Spleen (tissue), 11 donors: ENCODE measurements at regions not wholly inside any gene's neighbourhood (a gene's known extent, or its start where the extent isn't known, plus 50 kb on each side); places are given as distances from the start of the nearest gene placed in this dataset.

Experiments used
- DNase-seq: peaks from one replicate; pipeline ENCODE4 v3.0.0-alpha.2; 2020
- H3K27ac ChIP-seq, 8 donors: fragments of 200-600 bp; sonication (generic) in 7 of 8; 1 replicate in 4 of 8; 2 replicates in 4 of 8; pipeline versions ENCODE4 v1.5.0 to v1.8.0; 2016 to 2021; ENCODE audit warnings: inconsistent platforms in 4 of 8, mild to moderate bottlenecking in 4 of 8, moderate library complexity in 1 of 8
- H3K27me3 ChIP-seq, 7 donors: fragments of 200-600 bp; sonication (generic) in 6 of 7; replicated peaks in 1 of 7; 1 replicate in 4 of 7; 2 replicates in 3 of 7; pipeline versions ENCODE4 v1.5.0 to v1.8.0; 2016 to 2021; ENCODE audit warnings: inconsistent platforms in 3 of 7, mild to moderate bottlenecking in 1 of 7
- H3K36me3 ChIP-seq, 6 donors: fragments of 200-600 bp; sonication (generic) in 5 of 6; 1 replicate in 4 of 6; 2 replicates in 2 of 6; pipeline versions ENCODE4 v1.5.0 to v1.8.0; 2016 to 2021; ENCODE audit warnings: inconsistent platforms in 2 of 6
- H3K4me1 ChIP-seq, 6 donors: fragments of 200-600 bp; sonication (generic) in 5 of 6; 1 replicate in 3 of 6; 2 replicates in 3 of 6; pipeline versions ENCODE4 v1.5.0 to v1.8.0; 2016 to 2021; ENCODE audit warnings: inconsistent platforms in 3 of 6
- H3K4me3 ChIP-seq, 8 donors: fragments of 200-600 bp; sonication (generic) in 7 of 8; 1 replicate in 4 of 8; 2 replicates in 4 of 8; pipeline versions ENCODE4 v1.5.0 to v1.8.0; 2016 to 2021; ENCODE audit warnings: inconsistent platforms in 4 of 8, mild to moderate bottlenecking in 4 of 8, moderate library complexity in 2 of 8
- H3K9me3 ChIP-seq, 8 donors: fragments of 200-600 bp; sonication (generic) in 7 of 8; 1 replicate in 4 of 8; 2 replicates in 4 of 8; pipeline versions ENCODE4 v1.5.0 to v1.8.0; 2016 to 2021; ENCODE audit warnings: inconsistent platforms in 4 of 8
- CTCF ChIP-seq, 11 experiments: fragments of 200-600 bp in 7 of 11; fragments of 450-650 bp in 4 of 11; sonication (generic) in 4 of 11; IDR thresholded peaks in 8 of 11; conservative IDR thresholded peaks in 3 of 11; 1 replicate in 7 of 11; 2 replicates in 4 of 11; pipeline versions ENCODE4 v1.4.0 to v1.8.0; 2016 to 2021; ENCODE audit warnings: antibody characterized with exemption in 11 of 11, inconsistent platforms in 4 of 11, mild to moderate bottlenecking in 1 of 11
- POLR2A ChIP-seq, 3 donors: fragments of 450-650 bp; IDR thresholded peaks; one replicate each; pipeline ENCODE4 v1.5.1; 2017; ENCODE audit warnings: antibody characterized with exemption in 3 of 3, mild to moderate bottlenecking in 1 of 3
- POLR2AphosphoS5 ChIP-seq, 3 donors: sonication (generic); formaldehyde crosslinking; IDR thresholded peaks; one replicate each; pipeline ENCODE4 v1.5.1; 2017; ENCODE audit warnings: antibody characterized with exemption in 3 of 3
- WGBS, 5 donors: extraction: QIAGEN DNeasy Blood & Tissue Kit in 3 of 5; methylation state at CpG; one replicate each; pipeline versions ENCODE4 v1.1.5 to v1.1.7; 2013 to 2018; 5-methylcytosine and 5-hydroxymethylcytosine counted together
- intact Hi-C: fragments of 100-400 bp; cut with DNase I; formaldehyde crosslinking; loops from one replicate; pipeline ENCODE4 v1.15.0; 2023; ENCODE audit warnings: low total_unique reads
- donor health status: healthy with polysubstance abuse.
- donor health status: DM: no; HTN: no; CAD: no; lungs with moderate emphysema.
- donor health status: DM: no; HTN: no; CAD: no.
- donor health status: Bipolar disorder and iron deficiency.
- donor health status: healthy.
- donor health status: DM: no; HTN: no; CAD: no.
- donor health status: DM: yes; HTN: yes; CAD: no.

DNA sequence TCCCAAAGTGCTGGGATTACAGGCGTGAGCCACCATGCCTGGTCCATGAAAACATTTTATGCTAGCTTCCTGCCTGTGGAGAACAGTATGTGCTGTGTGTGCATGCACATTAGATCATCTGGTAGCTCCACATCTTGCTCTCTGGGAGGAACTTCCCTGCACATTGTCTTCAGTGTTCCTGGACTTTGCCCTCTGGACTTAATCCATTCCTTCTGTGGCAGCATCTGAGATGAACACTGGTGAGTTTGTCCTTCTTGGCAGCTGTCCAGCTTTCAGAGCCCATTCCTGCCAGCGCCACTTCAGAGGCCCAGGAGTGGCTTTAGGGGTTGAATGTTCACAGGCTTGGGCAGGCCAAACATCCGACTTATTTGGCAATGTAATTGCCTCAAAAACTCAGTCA lies 65.2 kb downstream of the POU3F3 start:
- intact Hi-C loops, result no loop called here
- Histone ChIP-seq H3K36me3 (no peaks in the 10 kb centered on the region), H3K27me3 (no peaks in the 10 kb centered on the region), H3K9me3 (peaks cover 0 to 20% (median 16%) of the 10 kb centered on the region in 8 donors), H3K4me1 (no peaks in the 10 kb centered on the region), H3K4me3 (no peak overlapping the region), H3K27ac (no peak overlapping the region)
- WGBS, 5 donors, result 73 to 87% (median 83%) methylated on average over 3 of the region's 3 CpGs
- TF ChIP-seq POLR2AphosphoS5 (IDR thresholded peaks at IDR 0.05) (no peak), CTCF (IDR thresholded peaks at IDR 0.05 in 8 of 11, conservative IDR thresholded peaks at IDR 0.05 in 3 of 11) (no peak), POLR2A (IDR thresholded peaks at IDR 0.05) (no peak)
- no peak for DNase-seq

GRCh38 chr2:104923665-104924064 lies 69.8 kb downstream of the POU3F3 start:
- H3K9me3 ChIP-seq, result peaks cover 0 to 20% (median 16%) of the 10 kb centered on the region in 8 donors

GRCh38 chr2:104929663-104930062 lies 75.7 kb downstream of the POU3F3 start:
- no peaks in the 10 kb centered on the region for H3K9me3 ChIP-seq
- no peaks in the 10 kb centered on the region for H3K36me3 ChIP-seq
- WGBS, 5 donors, result 67 to 85% (median 78%) methylated on average over 4 of the region's 4 CpGs
- H3K4me1 ChIP-seq, result no peaks in the 10 kb centered on the region
- intact Hi-C loops, result no loop called here
- DNase-seq, result no peak
- no peak overlapping the region for H3K27ac ChIP-seq
- no peak overlapping the region for H3K4me3 ChIP-seq
- peaks cover 0 to 13% (median 0%) of the 10 kb centered on the region in 7 donors for H3K27me3 ChIP-seq
- TF ChIP-seq POLR2A (IDR thresholded peaks at IDR 0.05) (no peak), POLR2AphosphoS5 (IDR thresholded peaks at IDR 0.05) (no peak), CTCF (IDR thresholded peaks at IDR 0.05 in 8 of 11, conservative IDR thresholded peaks at IDR 0.05 in 3 of 11) (no peak)

More at GRCh38 chr2:104923665-104924064, 69.8 kb downstream of the POU3F3 start:
- H3K4me1 ChIP-seq, result no peaks in the 10 kb centered on the region
- no peak for TF ChIP-seq POLR2A (IDR thresholded peaks at IDR 0.05)
- TF ChIP-seq POLR2AphosphoS5 (IDR thresholded peaks at IDR 0.05), result no peak
- TF ChIP-seq CTCF (IDR thresholded peaks at IDR 0.05 in 8 of 11, conservative IDR thresholded peaks at IDR 0.05 in 3 of 11), result no peak
- no peaks in the 10 kb centered on the region for H3K36me3 ChIP-seq
- H3K4me3 ChIP-seq, result no peak overlapping the region
- intact Hi-C loops, result no loop called here
- H3K27me3 ChIP-seq, result peaks cover 0 to under 1% (median 0%) of the 10 kb centered on the region in 7 donors
- H3K27ac ChIP-seq, result no peak overlapping the region
- no peak for DNase-seq
- 59 to 73% (median 70%) methylated on average over 3 of the region's 3 CpGs for WGBS, 5 donors

- 82 to 92% (median 85%) methylated on average over 3 of the region's 3 CpGs for WGBS, 5 donors
- Histone ChIP-seq H3K27ac (no peak overlapping the region), H3K27me3 (peaks cover 0 to 13% (median 0%) of the 10 kb centered on the region in 7 donors), H3K36me3 (no peaks in the 10 kb centered on the region), H3K4me3 (no peak overlapping the region), H3K9me3 (no peaks in the 10 kb centered on the region), H3K4me1 (no peaks in the 10 kb centered on the region)
- intact Hi-C loops, result no loop called here
- DNase-seq, result no peak
- TF ChIP-seq POLR2A (IDR thresholded peaks at IDR 0.05), result no peak
- TF ChIP-seq CTCF (IDR thresholded peaks at IDR 0.05 in 8 of 11, conservative IDR thresholded peaks at IDR 0.05 in 3 of 11), result no peak
- TF ChIP-seq POLR2AphosphoS5 (IDR thresholded peaks at IDR 0.05), result no peak
Measured at GRCh38 chr2:104930732-104931131, 76.8 kb downstream of the POU3F3 start.
